ENCODE measurements at regions not wholly inside any gene's neighbourhood (a gene's known extent, or its start where the extent isn't known, plus 50 kb on each side); places are given as distances from the start of the nearest gene placed in this dataset.

DNA sequence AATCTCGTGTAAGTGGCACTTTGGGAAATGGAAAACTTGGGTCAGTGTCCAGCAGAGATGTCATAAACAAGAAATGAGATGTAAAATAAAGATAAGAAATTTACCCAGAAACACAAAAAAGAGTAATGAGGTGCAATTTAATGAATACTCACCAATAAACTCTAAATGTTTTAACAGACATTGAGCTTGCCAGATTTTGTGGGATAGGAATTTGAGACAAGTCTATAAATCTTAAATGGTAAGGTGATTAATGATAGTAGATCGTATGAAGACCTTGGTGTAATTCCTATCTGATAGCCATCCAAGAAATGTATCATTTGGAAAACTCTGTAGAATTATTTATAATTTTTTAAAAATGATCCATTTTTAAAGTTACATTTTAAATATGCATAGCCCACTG lies 682.4 kb downstream of the MAT2B start:
- TF ChIP-seq CTCF (IDR thresholded peaks at IDR 0.05) (no peak), POLR2A (IDR thresholded peaks at IDR 0.05) (no peak)
